IMR-90 (cell line): ENCODE measurements at regions not wholly inside any gene's neighbourhood (a gene's known extent, or its start where the extent isn't known, plus 50 kb on each side); places are given as distances from the start of the nearest gene placed in this dataset.

Experiments
- ATAC-seq: fragments of 200-7000 bp; cut with Tn5 transposase; 2 replicates; pipeline ENCODE4 v1.9.1; 2020; ENCODE audit warnings: low read depth, mild to moderate bottlenecking, moderate library complexity
- BruUV-seq: library from RNA; stranded (reverse); fragments of 400-500 nt; replicated peaks from 2 replicates; lab custom pipeline; 2021; lab: Mats Ljungman, UMichigan
- CTCF ChIA-PET: fragments of 300-600 bp; formaldehyde crosslinking; extraction: SDS; loops from one replicate; lab custom pipeline; 2021; ENCODE audit warnings: antibody characterized with exemption; lab: Yijun Ruan, JAX
- POLR2A ChIA-PET: fragments of 300-600 bp; sonication (Branson Sonifier 250); formaldehyde crosslinking; loops from one replicate; lab custom pipeline; 2022; ENCODE audit warnings: antibody characterized with exemption; ENCODE audit not compliant: unreplicated experiment; lab: Charles Lee
- DNase-seq: peaks from one replicate; pipeline ENCODE4 v3.0.0; 2013
- H2AFZ ChIP-seq: replicated peaks from 2 replicates; pipeline ENCODE3; 2013; ENCODE audit warnings: low read length, mild to moderate bottlenecking; ENCODE audit not compliant: poor library complexity
- H2AK5ac ChIP-seq: 2 replicates; pipeline ENCODE4 v1.6.1; 2013; ENCODE audit warnings: low read depth, low read length, inconsistent platforms
- H2AK9ac ChIP-seq: replicated peaks from 2 replicates; pipeline ENCODE3; 2013; ENCODE audit warnings: mild to moderate bottlenecking, low read depth, low read length, moderate library complexity; ENCODE audit not compliant: poor library complexity
- H2BK120ac ChIP-seq: 2 replicates; pipeline ENCODE4 v1.6.1; 2013; ENCODE audit warnings: low read depth, low read length, inconsistent platforms
- H2BK15ac ChIP-seq: 3 replicates; pipeline ENCODE4 v1.6.1; 2013; ENCODE audit warnings: low read depth, low read length, inconsistent platforms
- H2BK20ac ChIP-seq: 2 replicates; pipeline ENCODE4 v1.6.1; 2013; ENCODE audit warnings: low read depth, mild to moderate bottlenecking, inconsistent platforms, low read length, moderate library complexity
- H2BK5ac ChIP-seq: 2 replicates; pipeline ENCODE4 v1.6.1; 2013; ENCODE audit warnings: mild to moderate bottlenecking, low read depth, low read length, inconsistent platforms; ENCODE audit not compliant: poor library complexity, severe bottlenecking
- H3K14ac ChIP-seq: replicated peaks from 2 replicates; pipeline ENCODE4 v1.6.1; 2013; ENCODE audit warnings: low read depth, low read length, inconsistent platforms
- H3K18ac ChIP-seq: 2 replicates; pipeline ENCODE4 v1.6.1; 2013; ENCODE audit warnings: low read depth, low read length, control low read depth
- H3K23ac ChIP-seq: 2 replicates; pipeline ENCODE4 v1.6.1; 2013; ENCODE audit warnings: low read depth, low read length, inconsistent platforms
- H3K27ac ChIP-seq: 2 replicates; pipeline ENCODE4 v1.5.1; 2013; ENCODE audit warnings: mild to moderate bottlenecking, control low read depth, low read length; ENCODE audit not compliant: insufficient read depth
- H3K27me3 ChIP-seq: 2 replicates; pipeline ENCODE4 v1.6.1; 2013; ENCODE audit warnings: low read length; ENCODE audit not compliant: control insufficient read depth, insufficient read depth
- H3K36me3 ChIP-seq: 2 replicates; pipeline ENCODE4 v1.6.1; 2013; ENCODE audit warnings: low read length, mixed read lengths; ENCODE audit not compliant: control insufficient read depth, insufficient read depth
- H3K4ac ChIP-seq: 2 replicates; pipeline ENCODE4 v1.6.1; 2013; ENCODE audit warnings: low read depth, low read length, inconsistent platforms
- H3K4me1 ChIP-seq: 2 replicates; pipeline ENCODE4 v1.6.1; 2013; ENCODE audit warnings: low read length, mixed read lengths; ENCODE audit not compliant: control insufficient read depth, insufficient read depth
- H3K4me2 ChIP-seq: 2 replicates; pipeline ENCODE4 v1.6.1; 2013; ENCODE audit warnings: low read depth, mild to moderate bottlenecking, control low read depth, low read length, moderate library complexity
- H3K4me3 ChIP-seq: 2 replicates; pipeline ENCODE4 v1.5.1; 2013; ENCODE audit warnings: low read depth, mild to moderate bottlenecking, control low read depth, low read length, moderate library complexity; ENCODE audit not compliant: insufficient read depth
- H3K56ac ChIP-seq: 2 replicates; pipeline ENCODE4 v1.6.1; 2013; ENCODE audit warnings: low read length, inconsistent platforms; ENCODE audit not compliant: insufficient read depth; ENCODE audit errors: extremely low read depth
- H3K79me1 ChIP-seq, 2 experiments: 2 replicates each; pipeline ENCODE4 v1.6.1; 2013; ENCODE audit warnings: low read length in 2 of 2, inconsistent platforms in 1 of 2, low read depth in 1 of 2
- H3K9ac ChIP-seq: 2 replicates; pipeline ENCODE4 v1.6.1; 2013; ENCODE audit warnings: low read depth, low read length, control low read depth
- H3K9me1 ChIP-seq: 2 replicates; pipeline ENCODE4 v1.6.1; 2013; ENCODE audit warnings: low read length, inconsistent platforms; ENCODE audit not compliant: insufficient read depth
- H3K9me3 ChIP-seq: 2 replicates; pipeline ENCODE4 v1.6.1; 2013; ENCODE audit warnings: low read length; ENCODE audit not compliant: control insufficient read depth, insufficient read depth
- H4K20me1 ChIP-seq: 2 replicates; pipeline ENCODE4 v1.6.1; 2013; ENCODE audit warnings: low read length, inconsistent platforms; ENCODE audit not compliant: insufficient read depth
- H4K5ac ChIP-seq: 2 replicates; pipeline ENCODE4 v1.6.1; 2013; ENCODE audit warnings: mild to moderate bottlenecking, low read depth, low read length, control low read depth
- H4K8ac ChIP-seq, 2 experiments: 2 replicates each; pipeline ENCODE4 v1.6.1; 2013; ENCODE audit warnings: low read depth in 2 of 2, low read length in 2 of 2, control low read depth in 1 of 2, inconsistent platforms in 1 of 2
- H4K91ac ChIP-seq: 2 replicates; pipeline ENCODE4 v1.6.1; 2013; ENCODE audit warnings: low read depth, low read length, inconsistent platforms; ENCODE audit not compliant: insufficient read depth
- ELK1 ChIP-seq: fragments of 150-350 bp; IDR thresholded peaks from 2 replicates; pipeline ENCODE4 v1.6.1; 2016; ENCODE audit warnings: low read depth, mild to moderate bottlenecking, low read length, moderate library complexity, borderline replicate concordance
- FOS ChIP-seq: fragments of 150-350 bp; IDR thresholded peaks from 2 replicates; pipeline ENCODE4 v1.6.1; 2016; ENCODE audit warnings: low read depth, low read length
- MXI1 ChIP-seq: IDR thresholded peaks from 2 replicates; pipeline ENCODE4 v1.6.1; 2012; ENCODE audit warnings: low read depth, mild to moderate bottlenecking, low read length, moderate library complexity, borderline replicate concordance
- NFE2L2 ChIP-seq: fragments of 150-350 bp; IDR thresholded peaks from 2 replicates; pipeline ENCODE4 v1.6.1; 2016; ENCODE audit warnings: low read depth, mild to moderate bottlenecking, low read length
- RAD21 ChIP-seq: IDR thresholded peaks from 2 replicates; pipeline ENCODE4 v1.6.1; 2012; ENCODE audit warnings: low read length, improper control_type of control experiment
- SMC3 ChIP-seq: fragments of 150-350 bp; IDR thresholded peaks from 2 replicates; pipeline ENCODE4 v1.6.1; 2016; ENCODE audit warnings: low read depth, mild to moderate bottlenecking, antibody characterized with exemption, low read length, moderate library complexity
- WGBS, 2 experiments: methylation state at CpG; one replicate each; pipeline versions ENCODE4 v1.1.5 to v1.1.7; 2013; ENCODE audit warnings: missing lambda C conversion rate in 2 of 2; ENCODE audit not compliant: insufficient read length in 1 of 2; ENCODE audit errors: extremely low coverage in 2 of 2; 5-methylcytosine and 5-hydroxymethylcytosine counted together
- dilution Hi-C: fragments of 300-500 bp; cut with HindIII; formaldehyde crosslinking; loops from one replicate; pipeline ENCODE4 v1.14.3; 2018; ENCODE audit warnings: low sequenced_read_pairs; ENCODE audit not compliant: unreplicated experiment
- in situ Hi-C: fragments of 300-500 bp; cut with MboI; formaldehyde crosslinking; loops from 3 replicates; pipeline ENCODE4 v1.14.3; 2019; ENCODE audit warnings: low sequenced_read_pairs, inconsistent platforms, mixed read lengths
- intact Hi-C: fragments of 100-400 bp; cut with micrococcal nuclease; formaldehyde crosslinking; loops from 2 replicates; pipeline ENCODE4 v1.10.0; 2022

GRCh38 chr6:98639089-98639635 lies 195.2 kb upstream of the POU3F2 start:
- Histone ChIP-seq H3K27ac (no peak overlapping the region), H3K36me3 (no peaks in the 10 kb centered on the region), H4K5ac (no peak overlapping the region), H3K9ac (no peak overlapping the region), H3K4me1 (no peaks in the 10 kb centered on the region), H3K4me2 (no peak overlapping the region), H4K20me1 (no peaks in the 10 kb centered on the region), H3K9me1 (no peaks in the 10 kb centered on the region), H3K14ac (no peak overlapping the region), H3K23ac (no peak overlapping the region), H2AK5ac (no peak overlapping the region), H3K4me3 (no peak overlapping the region), H2BK120ac (no peak overlapping the region), H3K56ac (no peak overlapping the region), H2BK5ac (no peak overlapping the region), H3K9me3 (peaks cover 1% of the 10 kb centered on the region; the same call in 1 of the 2 replicates), H2BK15ac (no peak overlapping the region), H4K91ac (no peak overlapping the region), H2AK9ac (no peak overlapping the region), H2AFZ (no peak overlapping the region), H3K4ac (no peak overlapping the region), H3K27me3 (no peaks in the 10 kb centered on the region), H2BK20ac (no peak overlapping the region), H4K8ac (no peak overlapping the region), H3K79me1 (no peaks in the 10 kb centered on the region), H3K18ac (no peak overlapping the region)
- TF ChIP-seq NFE2L2 (no peak), RAD21 (no peak), FOS (no peak), ELK1 (no peak), MXI1 (no peak), SMC3 (no peak)
- ATAC-seq: no peak
- in situ Hi-C loops: no loop called here
- WGBS, 2 experiments: 75% methylated on average over 2 of the region's 5 CpGs; no CpG with 5 or more reads in 1 of the 2 experiments
- ChIA-PET POLR2A (no interaction called here), CTCF (no interaction called here)
- DNase-seq: no peak
- BruUV-seq: no TSS peak
- intact Hi-C loops: no loop called here
- dilution Hi-C loops: no loop called here
